ENCODE measurements at regions not wholly inside any gene's neighbourhood (a gene's known extent, or its start where the extent isn't known, plus 50 kb on each side); places are given as distances from the start of the nearest gene placed in this dataset.

- Histone ChIP-seq H3K56ac (replicated peaks; ENCODE audit: insufficient read length, low read depth, low read length) (no peak overlapping the region), H4K5ac (ENCODE audit: insufficient read length, low read depth, low read length) (no peak overlapping the region), H2BK5ac (ENCODE audit: low read depth, low read length) (no peak overlapping the region), H3K18ac (ENCODE audit: extremely low read depth, low read length) (no peak overlapping the region), H3K4me2 (ENCODE audit: insufficient read depth in 1 of 2, low read depth in 2 of 2, low read length in 2 of 2) (no peak overlapping the region), H3K23me2 (ENCODE audit: low read depth, low read length) (no peaks in the 10 kb centered on the region), H3K14ac (ENCODE audit: insufficient read length) (no peak overlapping the region), H3K4me1 (replicated peaks in 1 of 4; ENCODE audit: control insufficient read depth in 3 of 4, insufficient read depth in 4 of 4, low read length in 3 of 4) (peaks cover 0 to 4% (median 0%) of the 10 kb centered on the region in 4 experiments; a peak in 1 of 7 replicates), H3K27me3 (replicated peaks in 1 of 4; ENCODE audit: control insufficient read depth in 3 of 4, extremely low read depth in 1 of 4, insufficient read depth in 3 of 4, low read length in 3 of 4) (peaks cover 0 to 1% (median 0%) of the 10 kb centered on the region in 4 experiments; a peak in 1 of 7 replicates), H3K23ac (ENCODE audit: insufficient read length) (no peak overlapping the region), H3K9me3 (ENCODE audit: insufficient read depth in 2 of 2, low read depth in 1 of 2, low read length in 1 of 2) (no peaks in the 10 kb centered on the region), H3K9ac (replicated peaks in 1 of 4; ENCODE audit: extremely low read depth in 1 of 4, low read depth in 3 of 4, low read length in 3 of 4) (no peak overlapping the region), H4K8ac (ENCODE audit: extremely low read depth, insufficient read depth, low read length) (no peak overlapping the region), H3K27ac (ENCODE audit: low read depth, low read length) (no peak overlapping the region), H2BK120ac (replicated peaks; ENCODE audit: low read depth, low read length) (no peak overlapping the region), H3K36me3 (ENCODE audit: control insufficient read depth in 2 of 4, insufficient read depth in 4 of 4, low read length in 3 of 4) (no peaks in the 10 kb centered on the region), H4K91ac (replicated peaks; ENCODE audit: insufficient read length, low read length) (no peak overlapping the region), H2BK20ac (ENCODE audit: low read length) (no peak overlapping the region), H2AK5ac (ENCODE audit: low read depth, low read length) (no peak overlapping the region), H3K79me2 (ENCODE audit: control insufficient read depth in 1 of 2, insufficient read depth in 2 of 2, low read length in 2 of 2) (no peaks in the 10 kb centered on the region), H4K20me1 (replicated peaks in 1 of 2; ENCODE audit: control insufficient read depth in 1 of 2, insufficient read depth in 2 of 2, low read length in 2 of 2) (no peaks in the 10 kb centered on the region), H3K4me3 (ENCODE audit: extremely low read depth in 1 of 4, insufficient read depth in 2 of 4, low read depth in 3 of 4, low read length in 4 of 4) (no peak overlapping the region), H2BK12ac (ENCODE audit: low read depth, low read length) (no peak overlapping the region), H3K4ac (replicated peaks; ENCODE audit: insufficient read length, low read depth, low read length) (no peak overlapping the region), H2BK15ac (ENCODE audit: low read length) (no peak overlapping the region), H2AFZ (ENCODE audit: low read length) (no peak overlapping the region), H3K79me1 (ENCODE audit: low read depth, low read length) (no peaks in the 10 kb centered on the region)
- POLR2A ChIA-PET (ENCODE audit: partially characterized antibody) = no interaction called here
- CTCF ChIA-PET (ENCODE audit: partially characterized antibody) = interaction anchor here (0.6 to 0.8 kb wide), 2 partner anchors 156 to 162 kb away, joined by 3 to 4 read pairs; no protein-coding TSS in a partner anchor
- 84% methylated on average over 3 of the region's 3 CpGs; no CpG with 5 or more reads in 1 of the 2 experiments for WGBS, 2 experiments (ENCODE audit: extremely low coverage in 1 of 2, insufficient coverage in 1 of 2, insufficient read length in 1 of 2, insufficient replicate concordance in 2 of 2, low coverage in 1 of 2, low lambda C conversion rate in 2 of 2, missing lambda C conversion rate in 1 of 2)
- DNase-seq (ENCODE audit: low read depth in 1 of 2, low spot score in 2 of 2) (no peak), FAIRE-seq (no peak)
- no peak for TF ChIP-seq HDAC6 (IDR thresholded peaks at IDR 0.05; ENCODE audit: low read depth, low read length)
- no peak for TF ChIP-seq EZH2 (IDR thresholded peaks at IDR 0.05; ENCODE audit: low read depth, low read length, severe bottlenecking)
- no peak for TF ChIP-seq TBP (IDR thresholded peaks at IDR 0.05; ENCODE audit: low read depth, low read length)
- TF ChIP-seq POU5F1 (IDR thresholded peaks at IDR 0.05; ENCODE audit: low read depth, low read length) = no peak
- TF ChIP-seq GTF2F1 (IDR thresholded peaks at IDR 0.05; ENCODE audit: borderline replicate concordance, low read depth, low read length) = no peak
- no peak for TF ChIP-seq RAD21 (IDR thresholded peaks at IDR 0.05 in 1 of 2, conservative IDR thresholded peaks at IDR 0.05 in 1 of 2; ENCODE audit: low read depth in 2 of 2, low read length in 2 of 2)
- TF ChIP-seq SP4 (IDR thresholded peaks at IDR 0.05; ENCODE audit: low read length) = no peak
- no peak for TF ChIP-seq ATF3 (IDR thresholded peaks at IDR 0.05; ENCODE audit: insufficient read depth, low read depth, low read length)
- TF ChIP-seq CBX8 (IDR thresholded peaks at IDR 0.05; ENCODE audit: borderline replicate concordance, low read depth, low read length) = no peak
- TF ChIP-seq GABPA (IDR thresholded peaks at IDR 0.05; ENCODE audit: borderline replicate concordance, insufficient read depth, low read length) = no peak
- no peak for TF ChIP-seq CBX5 (IDR thresholded peaks at IDR 0.05; ENCODE audit: low read depth, low read length)
Measured at GRCh38 chr7:26538689-26539088, 247.0 kb downstream of the SNX10 start.
